Activated naive CD4-positive, alpha-beta T cell treated with anti-CD3 and anti-CD28 coated beads for 36 hours (primary cell): ENCODE measurements at regions not wholly inside any gene's neighbourhood (a gene's known extent, or its start where the extent isn't known, plus 50 kb on each side); places are given as distances from the start of the nearest gene placed in this dataset.

ENCODE experiments used
- CTCF ChIA-PET: fragments of 350-600 bp; sonication (Branson Sonifier 250); formaldehyde crosslinking; loops from one replicate; lab custom pipeline; 2021; ENCODE audit warnings: antibody characterized with exemption; lab: Charles Lee
- DNase-seq: peaks from one replicate; pipeline ENCODE4 v3.0.0-alpha.2; 2020
- H3K27ac Mint-ChIP-seq: one replicate; pipeline ENCODE4 v1.8.0; 2021; ENCODE audit warnings: mild to moderate bottlenecking, mixed read lengths
- H3K27me3 Mint-ChIP-seq: one replicate; pipeline ENCODE4 v1.8.0; 2021; ENCODE audit warnings: low read depth, mixed read lengths
- H3K36me3 Mint-ChIP-seq: one replicate; pipeline ENCODE4 v1.8.0; 2021; ENCODE audit warnings: low read depth, mixed read lengths
- H3K4me1 Mint-ChIP-seq: one replicate; pipeline ENCODE4 v1.8.0; 2021; ENCODE audit warnings: low read depth, mixed read lengths
- H3K4me3 Mint-ChIP-seq: one replicate; pipeline ENCODE4 v1.8.0; 2021; ENCODE audit warnings: mild to moderate bottlenecking, moderate library complexity, mixed read lengths
- H3K9me3 Mint-ChIP-seq: one replicate; pipeline ENCODE4 v1.8.0; 2021; ENCODE audit warnings: mixed read lengths
- intact Hi-C: fragments of 100-400 bp; cut with micrococcal nuclease; formaldehyde crosslinking; loops from one replicate; pipeline ENCODE4 v1.15.1; 2023

DNA sequence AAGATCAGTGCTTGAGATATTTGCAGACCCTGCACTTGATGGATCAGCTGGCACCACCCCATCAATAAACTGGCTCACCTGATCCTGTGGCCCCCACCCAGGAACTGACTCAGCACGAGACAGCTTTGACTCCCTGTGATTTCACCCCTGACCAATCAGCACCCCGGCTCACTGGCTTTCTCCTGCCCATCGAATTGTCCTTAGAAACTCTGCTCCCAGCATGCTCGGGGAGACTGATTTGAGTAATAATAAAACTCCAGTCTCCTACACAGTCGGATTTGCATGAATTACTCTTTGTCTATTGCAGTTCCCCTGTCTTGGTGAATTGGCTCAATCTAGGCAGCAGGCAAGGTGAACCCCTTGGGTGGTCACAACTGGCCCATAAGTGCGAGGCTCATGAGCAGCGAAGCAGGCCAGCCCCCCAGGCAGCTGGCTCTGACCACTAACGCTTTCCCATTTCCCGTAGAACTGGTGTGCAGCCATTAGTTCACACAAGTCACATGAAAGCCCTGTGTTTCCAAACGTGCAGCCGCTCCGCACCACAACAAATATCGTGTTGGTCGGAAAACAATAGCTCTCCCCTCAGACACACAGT lies 79.6 kb downstream of the RSPH3 start:
- H3K4me3 Mint-ChIP-seq, result no peak overlapping the region
- no peak overlapping the region for H3K27ac Mint-ChIP-seq
- H3K9me3 Mint-ChIP-seq, result no peaks in the 10 kb centered on the region
- H3K36me3 Mint-ChIP-seq, result no peaks in the 10 kb centered on the region
- no peak for DNase-seq
- no peaks in the 10 kb centered on the region for H3K27me3 Mint-ChIP-seq
- H3K4me1 Mint-ChIP-seq, result peaks cover 20% of the 10 kb centered on the region
- CTCF ChIA-PET, result no interaction called here
- intact Hi-C loops, result no loop called here

DNA sequence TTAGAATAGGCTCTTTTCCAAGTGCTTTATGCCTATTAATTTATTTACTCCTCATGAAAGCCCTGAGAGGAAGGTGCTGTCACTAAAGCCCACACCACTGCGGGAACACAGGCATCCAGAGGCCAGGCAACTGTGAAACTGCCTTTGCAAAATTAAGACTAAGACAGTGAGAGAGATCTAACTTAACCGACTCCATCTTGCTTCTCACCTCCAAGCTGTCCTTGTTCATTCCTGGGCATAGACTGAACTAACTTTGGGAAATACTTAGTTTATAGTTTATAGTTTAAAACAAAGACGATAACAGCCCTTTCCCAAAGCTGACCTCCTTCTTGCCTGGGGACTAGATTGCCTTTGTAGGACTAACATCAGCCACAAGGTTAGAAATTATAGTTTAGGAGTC lies 80.1 kb downstream of the RSPH3 start:
- no peaks in the 10 kb centered on the region for H3K9me3 Mint-ChIP-seq
- no peak for DNase-seq
- no peaks in the 10 kb centered on the region for H3K36me3 Mint-ChIP-seq
- H3K4me3 Mint-ChIP-seq, result no peak overlapping the region
- CTCF ChIA-PET, result no interaction called here
- H3K27ac Mint-ChIP-seq, result no peak overlapping the region
- H3K27me3 Mint-ChIP-seq, result no peaks in the 10 kb centered on the region
- peaks cover 20% of the 10 kb centered on the region for H3K4me1 Mint-ChIP-seq
- intact Hi-C loops, result no loop called here

DNA sequence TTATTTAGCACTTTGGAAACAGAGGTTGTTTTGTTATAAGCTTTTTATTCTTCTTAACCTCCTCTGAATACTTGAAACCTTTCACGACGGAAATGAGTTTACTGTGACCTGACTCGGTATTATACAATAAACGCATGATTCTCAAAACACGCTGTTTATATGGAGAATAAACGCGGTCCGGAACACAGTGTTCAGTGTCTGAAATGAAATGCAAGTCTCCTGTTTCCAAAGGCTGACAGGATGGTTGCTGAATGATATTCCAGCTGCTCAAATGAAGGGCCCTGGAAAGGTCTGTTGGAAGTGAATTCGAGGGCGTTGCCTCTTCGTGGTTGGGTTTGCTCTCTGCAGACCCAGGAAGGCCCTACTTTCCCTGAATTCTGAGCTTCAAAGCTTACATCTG lies 83.4 kb downstream of the RSPH3 start:
- CTCF ChIA-PET, result no interaction called here
- peaks cover 36% of the 10 kb centered on the region for H3K4me1 Mint-ChIP-seq
- no peak overlapping the region for H3K27ac Mint-ChIP-seq
- intact Hi-C loops, result no loop called here
- no peaks in the 10 kb centered on the region for H3K27me3 Mint-ChIP-seq
- no peaks in the 10 kb centered on the region for H3K36me3 Mint-ChIP-seq
- no peak overlapping the region for H3K4me3 Mint-ChIP-seq
- no peak for DNase-seq
- H3K9me3 Mint-ChIP-seq, result no peaks in the 10 kb centered on the region

DNA sequence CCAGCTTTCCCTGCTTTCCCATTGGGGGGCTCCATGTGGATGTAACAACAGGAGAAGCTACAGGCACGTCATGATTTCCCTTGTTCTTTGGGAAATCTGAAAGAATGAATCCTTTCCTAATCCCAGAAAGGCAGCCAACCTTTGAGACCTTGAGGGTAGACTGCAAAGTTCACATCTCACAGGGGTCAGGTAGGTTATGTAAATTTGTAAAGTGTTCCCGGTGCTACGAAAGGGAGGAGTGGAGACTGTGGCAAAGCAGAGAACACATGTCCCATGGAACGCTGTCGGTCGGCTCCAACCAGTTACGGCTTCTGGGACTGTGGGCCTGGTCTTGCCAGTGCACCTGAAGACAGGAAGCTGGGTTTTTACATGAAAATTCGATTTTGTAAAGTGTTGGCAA lies 85.1 kb downstream of the RSPH3 start:
- Mint-ChIP-seq H3K36me3 (no peaks in the 10 kb centered on the region), H3K4me3 (no peak overlapping the region), H3K27ac (no peak overlapping the region), H3K4me1 (peaks cover 48% of the 10 kb centered on the region), H3K27me3 (no peaks in the 10 kb centered on the region), H3K9me3 (no peaks in the 10 kb centered on the region)
- DNase-seq, result no peak
- CTCF ChIA-PET, result no interaction called here
- intact Hi-C loops, result no loop called here

DNA sequence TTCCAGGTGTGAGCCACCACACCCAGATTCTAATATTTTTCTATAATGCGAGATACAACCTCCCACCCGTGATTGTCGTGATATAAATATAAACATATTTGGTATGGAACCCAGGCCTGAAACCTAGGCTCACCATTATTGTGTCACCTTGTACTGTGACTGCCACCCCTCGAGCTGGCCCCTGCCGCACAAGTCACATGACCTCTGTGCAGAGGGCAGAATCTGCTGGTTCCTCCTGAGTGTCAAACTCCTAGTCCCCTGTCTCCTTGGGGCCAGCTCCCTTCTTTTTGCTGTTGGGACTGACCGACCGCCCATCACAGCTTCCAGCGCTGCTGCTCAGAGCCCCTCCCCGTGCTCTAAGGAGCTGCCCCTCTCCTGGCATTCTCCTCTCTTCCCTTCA lies 86.4 kb downstream of the RSPH3 start:
- no peaks in the 10 kb centered on the region for H3K9me3 Mint-ChIP-seq
- no peak overlapping the region for H3K27ac Mint-ChIP-seq
- CTCF ChIA-PET, result no interaction called here
- H3K36me3 Mint-ChIP-seq, result no peaks in the 10 kb centered on the region
- no peaks in the 10 kb centered on the region for H3K27me3 Mint-ChIP-seq
- no peak overlapping the region for H3K4me3 Mint-ChIP-seq
- intact Hi-C loops, result no loop called here
- peaks cover 52% of the 10 kb centered on the region for H3K4me1 Mint-ChIP-seq
- no peak for DNase-seq

DNA sequence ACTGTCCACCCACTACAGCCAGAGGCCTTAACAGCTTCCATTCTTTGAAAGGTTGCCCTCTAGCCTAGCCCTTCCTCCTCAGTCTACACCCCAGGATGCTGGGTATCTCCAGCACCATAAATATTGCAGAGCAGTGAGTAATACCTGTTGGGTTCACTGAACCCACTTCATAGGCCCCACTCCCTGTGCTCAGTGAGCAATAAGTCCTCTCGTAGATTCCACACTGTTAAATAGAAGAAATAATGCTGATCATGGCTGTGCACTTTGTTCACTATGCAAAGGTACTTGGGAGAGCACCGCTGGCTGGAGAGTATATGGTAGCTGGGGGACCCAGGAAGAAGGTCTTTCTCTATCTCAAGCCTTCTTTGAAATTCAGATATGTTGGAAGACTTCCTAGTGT lies 87.3 kb downstream of the RSPH3 start:
- DNase-seq, result peak; percentile 12
- CTCF ChIA-PET, result interaction anchor here (0.7 to 1.2 kb wide), 2 partner anchors 102 to 119 kb away, joined by 3 to 4 read pairs; no protein-coding TSS in a partner anchor
- no peak overlapping the region for H3K27ac Mint-ChIP-seq

DNA sequence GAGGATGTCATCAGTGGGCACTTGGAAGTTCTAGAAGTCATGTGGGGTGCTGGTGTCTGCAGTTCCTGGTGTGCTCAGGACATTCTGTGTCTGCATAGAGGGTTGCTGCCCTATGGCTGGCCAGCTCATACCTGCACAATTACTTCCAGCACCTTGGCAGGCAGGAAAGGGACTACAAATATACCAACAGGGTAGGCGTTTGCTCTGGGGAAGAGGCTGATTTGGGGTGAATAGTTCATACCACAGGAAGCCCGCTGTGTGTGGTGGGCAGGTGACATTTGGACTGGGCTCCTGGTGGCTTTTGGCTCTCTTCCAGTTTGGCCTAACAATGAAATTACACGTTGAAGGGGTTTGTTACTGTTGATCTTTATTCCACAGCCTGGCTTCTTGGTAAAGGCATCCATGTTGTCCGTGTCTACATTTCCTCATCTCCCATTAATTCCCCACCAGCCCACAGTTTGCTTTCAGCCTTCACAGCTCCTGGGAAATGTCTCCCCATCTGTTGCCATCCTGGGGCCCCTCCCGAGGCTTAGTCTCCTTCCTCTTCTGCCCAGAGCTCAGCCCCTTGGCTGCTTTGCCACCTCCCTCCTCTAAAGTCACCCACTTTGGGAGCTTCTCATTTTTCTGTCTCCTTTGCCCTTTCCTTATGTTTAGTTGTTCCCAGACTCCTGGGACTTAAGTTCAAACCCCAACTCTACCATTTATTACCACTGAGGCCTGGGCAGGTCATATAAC lies 88.1 kb downstream of the RSPH3 start:
- CTCF ChIA-PET, result interaction anchor here (0.7 to 2.0 kb wide), 4 partner anchors 42 to 253 kb away, joined by 3 to 7 read pairs (median 4); no protein-coding TSS in a partner anchor
- no peak overlapping the region for H3K27ac Mint-ChIP-seq
- peaks cover 39% of the 10 kb centered on the region for H3K4me1 Mint-ChIP-seq
- peak; percentile 35 for DNase-seq
- H3K36me3 Mint-ChIP-seq, result no peaks in the 10 kb centered on the region
- peaks cover 2% of the 10 kb centered on the region for H3K9me3 Mint-ChIP-seq
- intact Hi-C loops, result loop anchor here (2.0 kb wide), 1 partner anchor 43 kb away; no protein-coding TSS in a partner anchor
- H3K27me3 Mint-ChIP-seq, result no peaks in the 10 kb centered on the region
- H3K4me3 Mint-ChIP-seq, result no peak overlapping the region

More for the DNA sequence above, 87.3 kb downstream of the RSPH3 start:
- intact Hi-C loops, result no loop called here
- H3K27me3 Mint-ChIP-seq, result no peaks in the 10 kb centered on the region
- H3K9me3 Mint-ChIP-seq, result peaks cover 2% of the 10 kb centered on the region
- H3K4me1 Mint-ChIP-seq, result peaks cover 46% of the 10 kb centered on the region
- no peaks in the 10 kb centered on the region for H3K36me3 Mint-ChIP-seq
- no peak overlapping the region for H3K4me3 Mint-ChIP-seq

DNA sequence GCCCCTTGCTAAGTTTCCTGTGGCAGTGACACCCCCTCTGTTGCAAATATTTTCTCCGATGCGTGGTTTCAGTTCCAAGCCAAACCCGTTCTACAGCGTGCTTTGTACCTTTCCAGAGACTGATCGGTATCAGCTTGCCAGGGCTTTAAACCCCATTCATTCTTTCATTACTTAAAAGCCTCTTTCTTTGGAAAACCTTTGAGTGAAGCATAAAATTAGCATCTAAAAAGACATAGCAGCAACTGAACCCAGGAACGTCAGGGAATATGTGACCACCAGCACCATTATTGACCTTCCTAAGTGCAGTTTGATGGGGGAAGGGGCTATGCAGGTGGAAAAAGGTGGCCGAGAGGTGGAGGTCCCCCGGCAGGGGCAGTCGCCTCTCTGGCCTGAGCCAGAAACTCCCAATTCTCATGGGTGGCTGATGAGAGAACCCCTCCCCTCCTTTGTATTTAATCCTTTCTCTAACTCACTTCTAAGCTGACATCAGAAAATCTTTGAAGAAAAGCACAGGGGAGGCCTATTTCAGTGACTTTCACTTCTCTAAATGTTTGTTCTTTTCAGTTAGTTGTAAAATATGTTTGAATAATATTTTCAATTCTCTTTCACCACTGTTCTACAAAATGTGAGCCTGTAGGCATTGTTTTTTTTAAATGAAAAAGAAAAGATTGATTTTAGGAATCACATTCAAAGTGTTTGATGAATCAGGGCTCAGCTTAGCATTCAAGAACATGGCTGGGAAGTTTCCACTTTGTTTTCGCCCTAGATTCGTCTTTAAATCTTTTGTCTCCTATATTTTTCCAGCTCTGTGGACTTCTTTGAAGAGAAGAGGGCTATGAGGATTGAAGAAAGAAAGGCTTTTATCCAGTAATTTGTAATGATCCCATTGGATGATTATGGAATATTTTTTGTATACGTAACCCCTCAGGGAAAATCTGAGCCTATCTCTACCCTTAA lies 89.2 kb downstream of the RSPH3 start:
- H3K27ac Mint-ChIP-seq, result peak overlapping the region; percentile 57
- peaks cover 10% of the 10 kb centered on the region for H3K9me3 Mint-ChIP-seq
- CTCF ChIA-PET, result interaction anchor here (0.6 to 2.0 kb wide), 3 partner anchors 17 to 252 kb away, joined by 3 to 7 read pairs (median 3); no protein-coding TSS in a partner anchor
- H3K36me3 Mint-ChIP-seq, result peaks cover 2% of the 10 kb centered on the region
- peaks cover 35% of the 10 kb centered on the region for H3K4me1 Mint-ChIP-seq
- peak; percentile 22 for DNase-seq
- no peaks in the 10 kb centered on the region for H3K27me3 Mint-ChIP-seq
- intact Hi-C loops, result loop anchor here (2.0 kb wide), 1 partner anchor 42 kb away; no protein-coding TSS in a partner anchor
- H3K4me3 Mint-ChIP-seq, result peak overlapping the region; percentile 57

DNA sequence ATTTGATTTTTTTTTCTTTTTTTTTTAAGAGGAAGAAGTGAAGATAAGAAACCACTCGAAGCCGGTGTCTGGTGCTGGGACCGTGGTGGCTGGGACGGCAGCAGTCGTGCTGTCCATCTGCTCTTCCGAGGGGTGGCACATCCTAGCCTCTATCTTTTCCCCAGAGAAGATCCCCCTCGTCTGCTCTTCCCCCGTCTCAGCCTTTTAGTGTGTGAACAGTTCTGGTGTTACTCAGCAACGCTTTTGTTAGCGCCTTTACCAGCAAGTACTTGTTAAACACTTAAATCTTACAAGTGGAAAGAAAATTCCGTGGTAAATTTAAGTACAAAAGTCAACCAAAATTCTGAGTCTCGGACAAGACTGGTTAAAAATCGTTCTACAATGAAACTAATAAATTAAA lies 90.1 kb downstream of the RSPH3 start:
- CTCF ChIA-PET, result interaction anchor here (0.6 to 2.0 kb wide), 2 partner anchors 18 to 40 kb away, joined by 3 to 7 read pairs; no protein-coding TSS in a partner anchor
- Mint-ChIP-seq H3K36me3 (peaks cover 3% of the 10 kb centered on the region), H3K4me3 (no peak overlapping the region), H3K27me3 (no peaks in the 10 kb centered on the region), H3K4me1 (peaks cover 35% of the 10 kb centered on the region), H3K27ac (no peak overlapping the region), H3K9me3 (peaks cover 17% of the 10 kb centered on the region)
- intact Hi-C loops, result loop anchor here (2.0 kb wide), 1 partner anchor 41 kb away; no protein-coding TSS in a partner anchor
- DNase-seq, result no peak

DNA sequence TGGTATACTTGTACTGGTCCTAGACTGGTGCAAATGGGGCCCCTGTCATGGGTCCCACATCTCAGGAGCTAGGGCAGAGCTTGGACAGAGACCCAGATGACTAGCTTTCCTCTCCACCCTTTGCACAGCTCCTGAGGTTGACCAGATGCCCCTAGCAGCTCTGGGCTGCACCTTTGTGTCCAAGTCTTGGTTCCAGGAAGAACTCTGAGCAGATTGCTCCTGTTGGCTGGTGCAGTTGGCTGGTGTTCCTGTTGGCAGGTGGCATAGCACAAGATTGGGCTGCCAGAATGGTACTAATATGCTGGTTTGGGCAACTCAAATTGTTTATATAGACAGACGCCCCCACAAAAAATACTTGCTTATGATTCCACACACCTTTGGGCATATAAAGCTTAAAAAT lies 89.4 kb upstream of the EZR start:
- intact Hi-C loops, result no loop called here
- Mint-ChIP-seq H3K27ac (no peak overlapping the region), H3K4me1 (peaks cover 31% of the 10 kb centered on the region), H3K36me3 (peaks cover 3% of the 10 kb centered on the region), H3K27me3 (no peaks in the 10 kb centered on the region), H3K4me3 (no peak overlapping the region), H3K9me3 (peaks cover 20% of the 10 kb centered on the region)
- CTCF ChIA-PET, result interaction anchor here (0.8 kb wide), 1 partner anchor 28 kb away, joined by 3 read pairs; no protein-coding TSS in a partner anchor
- DNase-seq, result no peak

DNA sequence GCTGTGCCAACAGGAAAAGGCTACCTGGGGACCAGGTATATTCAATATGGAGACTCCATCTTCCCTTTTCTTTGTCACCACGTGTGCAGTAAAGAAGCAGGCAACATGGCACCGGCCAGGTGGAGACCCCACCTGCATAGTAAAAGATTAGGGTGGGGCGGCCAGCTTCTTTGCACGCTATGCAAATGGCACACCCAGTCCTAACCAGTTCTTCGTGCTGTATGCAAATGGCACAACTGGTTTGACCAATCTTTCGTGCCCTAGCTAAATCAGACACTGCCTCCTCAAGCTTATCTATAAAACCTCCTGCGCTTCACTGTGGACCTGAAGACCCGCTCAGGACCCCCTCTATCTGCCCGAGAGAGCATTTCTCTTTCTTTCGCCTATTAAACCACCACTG lies 88.8 kb upstream of the EZR start:
- Mint-ChIP-seq H3K27me3 (no peaks in the 10 kb centered on the region), H3K4me3 (no peak overlapping the region), H3K9me3 (peaks cover 20% of the 10 kb centered on the region), H3K27ac (no peak overlapping the region), H3K36me3 (peaks cover 3% of the 10 kb centered on the region), H3K4me1 (peaks cover 31% of the 10 kb centered on the region)
- no peak for DNase-seq
- intact Hi-C loops, result no loop called here
- CTCF ChIA-PET, result no interaction called here

DNA sequence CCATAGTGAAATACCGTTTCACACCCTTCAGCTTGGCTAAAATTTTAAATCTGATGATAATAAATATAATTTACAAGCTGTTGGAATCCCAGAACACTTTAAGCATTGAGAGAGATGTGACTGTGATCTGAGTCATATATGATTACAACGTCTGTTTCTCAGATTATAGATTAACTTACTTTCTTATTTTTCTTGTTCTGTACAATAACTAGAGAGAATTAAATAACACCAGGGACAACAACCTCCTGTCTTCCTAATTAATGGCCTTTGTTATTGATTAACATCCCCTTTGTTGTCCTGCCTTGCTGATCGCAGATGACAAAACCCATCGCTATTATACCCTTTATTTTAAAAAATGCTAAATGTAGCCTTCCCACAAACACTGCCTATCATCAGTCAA lies 87.8 kb upstream of the EZR start:
- CTCF ChIA-PET, result no interaction called here
- Mint-ChIP-seq H3K27ac (no peak overlapping the region), H3K4me1 (peaks cover 22% of the 10 kb centered on the region), H3K27me3 (no peaks in the 10 kb centered on the region), H3K9me3 (peaks cover 20% of the 10 kb centered on the region), H3K36me3 (peaks cover 3% of the 10 kb centered on the region), H3K4me3 (no peak overlapping the region)
- intact Hi-C loops, result no loop called here
- no peak for DNase-seq
